Right lobe of liver (tissue), 6 donors: ENCODE measurements at regions not wholly inside any gene's neighbourhood (a gene's known extent, or its start where the extent isn't known, plus 50 kb on each side); places are given as distances from the start of the nearest gene placed in this dataset.

Experiments
- ATAC-seq, 4 donors: fragments of 200-7000 bp; cut with Tn5 transposase; one replicate each; pipeline ENCODE4 v1.9.1; 2020; ENCODE audit warnings: mild to moderate bottlenecking in 4 of 4, moderate library complexity in 4 of 4
- DNase-seq, 3 donors: peaks; one replicate each; pipeline ENCODE4 v3.0.0-alpha.2; 2020
- H3K27ac ChIP-seq, 3 donors: fragments of 200-600 bp; one replicate each; pipeline ENCODE4 v1.8.0; 2022
- H3K27me3 ChIP-seq, 2 donors: fragments of 200-600 bp; one replicate each; pipeline ENCODE4 v1.8.0; 2022
- H3K36me3 ChIP-seq, 4 donors: fragments of 200-600 bp; sonication (generic) in 1 of 4; one replicate each; pipeline versions ENCODE4 v1.5.1 to v1.8.0; 2017 to 2022; ENCODE audit warnings: control low read depth in 1 of 4
- H3K4me1 ChIP-seq, 4 donors: fragments of 200-600 bp; sonication (generic) in 1 of 4; one replicate each; pipeline versions ENCODE4 v1.5.1 to v1.8.0; 2017 to 2022; ENCODE audit warnings: control low read depth in 1 of 4
- H3K4me3 ChIP-seq, 3 donors: fragments of 200-600 bp; one replicate each; pipeline ENCODE4 v1.8.0; 2022
- H3K9me3 ChIP-seq, 4 donors: fragments of 200-600 bp; sonication (generic) in 1 of 4; one replicate each; pipeline versions ENCODE4 v1.5.1 to v1.8.0; 2017 to 2022; ENCODE audit warnings: control low read depth in 1 of 4
- POLR2A ChIP-seq: fragments of 450-650 bp; IDR thresholded peaks from one replicate; pipeline ENCODE4 v1.6.1; 2017; ENCODE audit warnings: antibody characterized with exemption, mild to moderate bottlenecking
- WGBS: methylation state at CpG from one replicate; pipeline ENCODE4 v1.1.6; 2018; ENCODE audit warnings: low coverage, low lambda C conversion rate; ENCODE audit not compliant: insufficient coverage; ENCODE audit errors: missing lambda C conversion rate; 5-methylcytosine and 5-hydroxymethylcytosine counted together
- intact Hi-C, 2 donors: fragments of 100-400 bp; cut with DNase I; formaldehyde crosslinking; loops; one replicate each; pipeline versions ENCODE4 v1.11.2 to v1.14.1; 2022
- TF ChIP-seq, protein P1 (sequence below), 4 donors: fragments of 200-600 bp in 3 of 4; fragments of 450-650 bp in 1 of 4; IDR thresholded peaks; one replicate each; pipeline versions ENCODE4 v1.5.1 to v1.8.0; 2016 to 2022; ENCODE audit warnings: antibody characterized with exemption in 4 of 4, mild to moderate bottlenecking in 2 of 4
- donor health status: DM: no; HTN: yes; CAD: no.
- donor health status: DM: no; HTN: no; CAD: no.
- donor health status: DM: no; HTN: no; CAD: no.
- donor health status: DM: no; HTN: yes; CAD: no.
- donor health status: DM: no; HTN: yes; CAD: no.

DNA sequence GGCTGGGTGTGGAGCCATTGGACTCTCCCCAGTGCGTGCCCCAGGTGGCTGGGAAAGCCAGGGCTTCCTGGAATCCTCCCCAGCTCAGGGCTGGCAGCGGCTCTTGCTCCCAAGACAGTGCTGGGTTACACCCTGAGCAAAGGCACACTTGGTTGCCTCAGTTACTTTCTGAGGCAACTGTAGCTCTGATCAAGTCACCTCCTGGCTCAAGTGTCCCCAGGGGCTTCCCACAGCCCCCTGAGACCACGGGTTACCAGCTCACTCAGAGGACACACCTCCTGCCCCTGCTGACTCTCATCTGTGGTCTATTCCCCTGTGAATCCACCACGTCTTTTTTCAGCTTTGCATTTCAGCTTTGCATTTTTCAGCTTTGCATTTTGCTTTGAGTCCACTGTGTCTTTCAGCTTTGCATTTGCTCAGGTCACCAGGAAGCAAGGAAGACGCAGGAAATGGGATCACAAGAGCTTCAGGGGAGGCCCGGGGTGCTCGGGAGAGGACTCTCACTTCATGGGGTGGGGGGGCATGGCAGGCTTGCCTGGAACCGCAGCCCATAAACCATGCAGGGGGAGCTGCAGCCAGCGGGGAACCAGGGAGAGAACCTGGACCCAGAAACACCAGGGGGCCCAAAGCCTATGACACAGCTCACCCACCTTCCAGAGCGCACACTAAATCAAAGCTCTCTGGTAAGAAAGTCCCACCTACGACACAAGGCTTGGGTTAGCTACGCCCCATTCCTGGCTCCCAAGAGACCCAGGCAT, 138.0 kb upstream of the ASB18 start:
- 49% methylated on average over 6 of the region's 12 CpGs for WGBS
- H3K27me3 ChIP-seq = no peaks in the 10 kb centered on the region
- no peak overlapping the region for H3K4me3 ChIP-seq
- no peaks in the 10 kb centered on the region for H3K4me1 ChIP-seq
- ATAC-seq (no peak), DNase-seq (no peak)
- intact Hi-C loops = no loop called here
- TF ChIP-seq, protein P1, sequence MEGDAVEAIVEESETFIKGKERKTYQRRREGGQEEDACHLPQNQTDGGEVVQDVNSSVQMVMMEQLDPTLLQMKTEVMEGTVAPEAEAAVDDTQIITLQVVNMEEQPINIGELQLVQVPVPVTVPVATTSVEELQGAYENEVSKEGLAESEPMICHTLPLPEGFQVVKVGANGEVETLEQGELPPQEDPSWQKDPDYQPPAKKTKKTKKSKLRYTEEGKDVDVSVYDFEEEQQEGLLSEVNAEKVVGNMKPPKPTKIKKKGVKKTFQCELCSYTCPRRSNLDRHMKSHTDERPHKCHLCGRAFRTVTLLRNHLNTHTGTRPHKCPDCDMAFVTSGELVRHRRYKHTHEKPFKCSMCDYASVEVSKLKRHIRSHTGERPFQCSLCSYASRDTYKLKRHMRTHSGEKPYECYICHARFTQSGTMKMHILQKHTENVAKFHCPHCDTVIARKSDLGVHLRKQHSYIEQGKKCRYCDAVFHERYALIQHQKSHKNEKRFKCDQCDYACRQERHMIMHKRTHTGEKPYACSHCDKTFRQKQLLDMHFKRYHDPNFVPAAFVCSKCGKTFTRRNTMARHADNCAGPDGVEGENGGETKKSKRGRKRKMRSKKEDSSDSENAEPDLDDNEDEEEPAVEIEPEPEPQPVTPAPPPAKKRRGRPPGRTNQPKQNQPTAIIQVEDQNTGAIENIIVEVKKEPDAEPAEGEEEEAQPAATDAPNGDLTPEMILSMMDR (IDR thresholded peaks at IDR 0.05) = no peak
- no peak for TF ChIP-seq POLR2A
- H3K36me3 ChIP-seq = no peaks in the 10 kb centered on the region
- no peak overlapping the region for H3K27ac ChIP-seq
- no peaks in the 10 kb centered on the region for H3K9me3 ChIP-seq

DNA sequence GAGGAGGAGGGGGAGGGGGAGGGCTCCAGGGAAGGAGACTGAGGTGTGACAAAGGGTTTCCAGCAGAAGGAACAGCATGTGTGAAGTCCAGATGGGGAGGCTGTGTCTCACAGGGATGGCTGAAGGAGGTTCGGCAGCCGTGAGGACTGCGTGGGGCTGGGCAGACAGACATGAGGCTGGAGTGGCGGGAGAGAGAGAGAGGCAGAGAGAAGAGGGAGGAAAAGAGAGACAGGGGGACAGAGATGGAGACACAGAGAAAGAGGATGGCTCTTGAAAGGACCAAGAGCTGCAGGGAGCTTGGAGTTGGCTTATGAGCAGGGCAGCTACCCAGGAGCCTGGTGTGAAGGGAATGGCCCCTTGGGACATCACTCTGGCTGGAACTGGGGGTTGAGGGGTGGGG, 138.9 kb upstream of the ASB18 start:
- Histone ChIP-seq H3K4me1 (no peaks in the 10 kb centered on the region), H3K9me3 (no peaks in the 10 kb centered on the region), H3K27ac (no peak overlapping the region), H3K4me3 (no peak overlapping the region), H3K36me3 (no peaks in the 10 kb centered on the region), H3K27me3 (no peaks in the 10 kb centered on the region)
- WGBS = 86% methylated on average over 4 of the region's 4 CpGs
- TF ChIP-seq POLR2A = no peak
- TF ChIP-seq, protein P1 (IDR thresholded peaks at IDR 0.05) = no peak
- ATAC-seq (no peak), DNase-seq (no peak)
- intact Hi-C loops = no loop called here

GRCh38 chr2:236403811-236404210, 139.6 kb upstream of the ASB18 start:
- no peak for DNase-seq
- intact Hi-C loops = no loop called here
- no peaks in the 10 kb centered on the region for H3K9me3 ChIP-seq

DNA sequence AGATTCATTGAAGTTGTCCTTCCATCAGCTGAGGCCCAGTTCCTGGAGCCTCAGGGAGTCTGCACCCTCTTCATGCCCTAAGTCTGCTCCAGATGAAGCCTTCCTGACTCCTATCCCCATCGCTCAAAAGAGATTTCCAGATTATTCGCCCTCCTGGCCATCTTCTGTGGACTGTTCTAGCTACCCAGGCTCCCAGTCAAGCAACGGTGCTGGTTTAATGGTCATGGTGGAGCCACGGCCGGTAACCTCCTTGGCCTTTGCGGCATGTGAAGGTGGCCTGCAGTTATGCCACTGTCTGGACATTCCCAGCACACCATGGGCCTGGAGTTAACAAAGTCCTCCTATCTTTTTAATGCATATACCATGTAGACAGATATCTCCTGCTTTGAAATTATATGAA, 140.1 kb upstream of the ASB18 start:
- no peaks in the 10 kb centered on the region for H3K9me3 ChIP-seq
- ATAC-seq (no peak), DNase-seq (no peak)
- no peaks in the 10 kb centered on the region for H3K36me3 ChIP-seq
- H3K27ac ChIP-seq = no peak overlapping the region
- H3K4me1 ChIP-seq = no peaks in the 10 kb centered on the region
- H3K27me3 ChIP-seq = no peaks in the 10 kb centered on the region
- WGBS = 96% methylated on average over 4 of the region's 6 CpGs
- no peak overlapping the region for H3K4me3 ChIP-seq
- TF ChIP-seq, protein P1 (IDR thresholded peaks at IDR 0.05) = no peak
- no peak for TF ChIP-seq POLR2A
- intact Hi-C loops = no loop called here

More at GRCh38 chr2:236403811-236404210, 139.6 kb upstream of the ASB18 start:
- no peak for TF ChIP-seq POLR2A
- TF ChIP-seq, protein P1 (IDR thresholded peaks at IDR 0.05) = no peak
- ATAC-seq = no peak
- H3K36me3 ChIP-seq = no peaks in the 10 kb centered on the region
- WGBS = 83% methylated on average over 10 of the region's 10 CpGs
- H3K27me3 ChIP-seq = no peaks in the 10 kb centered on the region
- H3K4me3 ChIP-seq = no peak overlapping the region
- no peak overlapping the region for H3K27ac ChIP-seq
- no peaks in the 10 kb centered on the region for H3K4me1 ChIP-seq
